ENCODE measurements at regions not wholly inside any gene's neighbourhood (a gene's known extent, or its start where the extent isn't known, plus 50 kb on each side); places are given as distances from the start of the nearest gene placed in this dataset.
"Not testable (repeated sequence)": the region's sequence is repeated elsewhere in the genome, so short reads cannot be mapped to it uniquely, and the experiment has no call there.

- Histone ChIP-seq H3K27me3 (no peaks in the 10 kb centered on the region), H3K9me3 (no peaks in the 10 kb centered on the region), H3K4me3 (no peak overlapping the region), H3K27ac (no peak overlapping the region), H3K36me3 (no peaks in the 10 kb centered on the region), H3K4me1 (ENCODE audit: insufficient read depth) (no peaks in the 10 kb centered on the region)
- no peak for DNase-seq
- intact Hi-C loops (cut with DNase I): no loop called here
- TF ChIP-seq POLR2A (IDR thresholded peaks at IDR 0.05) (no peak), EP300 (IDR thresholded peaks at IDR 0.05) (no peak), CTCF (IDR thresholded peaks at IDR 0.05) (no peak)
- WGBS, 3 donors: 95 to 98% (median 95%) methylated on average over 1 of the region's 1 CpG
These were observed 171.4 kb upstream of the NPY2R start for GRCh38 chr4:155037031-155037430.

GRCh38 chr4:155038459-155038858, 170.0 kb upstream of the NPY2R start:
- Histone ChIP-seq H3K36me3 (no peaks in the 10 kb centered on the region), H3K27me3 (no peaks in the 10 kb centered on the region), H3K4me3 (no peak overlapping the region), H3K27ac (no peak overlapping the region), H3K4me1 (ENCODE audit: insufficient read depth) (no peaks in the 10 kb centered on the region), H3K9me3 (no peaks in the 10 kb centered on the region)
- TF ChIP-seq EP300 (IDR thresholded peaks at IDR 0.05) (no peak), POLR2A (IDR thresholded peaks at IDR 0.05) (no peak), CTCF (IDR thresholded peaks at IDR 0.05) (no peak)
- DNase-seq: no peak
- 86 to 91% (median 88%) methylated on average over 1 of the region's 1 CpG for WGBS, 3 donors
- intact Hi-C loops (cut with DNase I): no loop called here

DNA sequence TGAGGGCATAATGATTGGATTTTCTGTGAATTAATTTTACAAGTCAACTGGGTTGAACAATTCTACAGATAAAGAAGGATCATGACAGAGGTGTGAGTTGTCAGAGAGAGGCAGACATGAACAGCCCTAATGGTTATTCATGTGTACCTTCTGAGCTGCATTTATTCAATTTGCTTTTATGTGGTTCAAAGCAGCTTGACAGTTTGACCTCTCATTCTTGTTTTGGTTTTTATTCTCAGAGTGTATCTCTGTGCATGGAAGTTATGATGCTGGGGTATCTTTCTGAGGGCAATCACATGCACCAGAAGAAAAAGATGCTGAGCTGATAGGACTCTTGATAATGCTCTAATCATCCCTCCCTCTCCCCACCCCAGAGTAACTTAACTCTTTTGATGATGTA, 169.3 kb upstream of the NPY2R start:
- intact Hi-C loops (cut with DNase I): no loop called here
- Histone ChIP-seq H3K36me3 (no peaks in the 10 kb centered on the region), H3K27me3 (no peaks in the 10 kb centered on the region), H3K4me3 (no peak overlapping the region), H3K4me1 (ENCODE audit: insufficient read depth) (no peaks in the 10 kb centered on the region), H3K27ac (no peak overlapping the region), H3K9me3 (no peaks in the 10 kb centered on the region)
- no peak for DNase-seq
- TF ChIP-seq CTCF (IDR thresholded peaks at IDR 0.05) (no peak), POLR2A (IDR thresholded peaks at IDR 0.05) (no peak), EP300 (IDR thresholded peaks at IDR 0.05) (no peak)

DNA sequence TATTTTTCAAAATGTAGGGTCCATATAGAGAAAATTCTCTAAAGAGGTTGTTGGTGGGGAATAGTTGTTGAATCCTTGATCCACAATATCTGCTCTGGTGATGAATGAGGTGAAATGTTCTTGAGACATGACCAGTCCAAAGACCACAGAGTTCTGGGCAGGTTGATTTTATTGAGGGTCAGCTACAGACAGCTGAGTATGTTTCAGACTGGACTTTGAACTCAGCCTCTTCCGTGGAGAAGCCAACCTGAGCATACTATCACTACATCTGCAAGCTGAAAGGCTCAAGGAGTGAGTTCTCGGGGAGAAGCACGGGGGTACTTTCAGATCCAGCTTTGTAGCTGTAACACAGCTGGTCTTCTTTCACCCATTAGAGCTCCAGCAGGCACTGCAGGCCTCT, 168.4 kb upstream of the NPY2R start:
- Histone ChIP-seq H3K4me3 (no peak overlapping the region), H3K27ac (no peak overlapping the region), H3K36me3 (no peaks in the 10 kb centered on the region), H3K4me1 (ENCODE audit: insufficient read depth) (no peaks in the 10 kb centered on the region), H3K9me3 (no peaks in the 10 kb centered on the region), H3K27me3 (no peaks in the 10 kb centered on the region)
- 94 to 98% (median 95%) methylated on average over 3 of the region's 3 CpGs for WGBS, 3 donors
- no peak for TF ChIP-seq CTCF (IDR thresholded peaks at IDR 0.05)
- TF ChIP-seq POLR2A (IDR thresholded peaks at IDR 0.05): no peak
- no peak for TF ChIP-seq EP300 (IDR thresholded peaks at IDR 0.05)
- intact Hi-C loops (cut with DNase I): no loop called here
- no peak for DNase-seq

DNA sequence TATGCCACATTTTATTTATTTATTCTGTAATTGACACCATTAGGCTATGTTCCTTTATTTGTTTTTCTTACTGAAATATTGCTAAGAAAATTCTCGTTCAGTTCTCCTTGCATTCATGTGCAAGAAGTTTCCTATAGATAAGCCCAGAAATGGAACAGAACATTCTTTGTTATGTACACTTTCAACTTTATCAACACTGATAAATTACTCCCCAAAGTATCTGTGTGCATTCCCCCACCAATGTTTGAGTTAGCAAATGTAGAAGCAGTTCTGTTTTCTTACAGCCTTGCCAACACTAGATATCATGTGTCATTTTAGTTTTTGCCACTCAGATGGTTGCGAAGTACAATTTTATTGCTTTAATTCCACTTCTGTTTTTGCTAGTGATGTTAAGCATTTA, 166.4 kb upstream of the NPY2R start:
- intact Hi-C loops (cut with DNase I): no loop called here
- Histone ChIP-seq H3K4me3 (no peak overlapping the region), H3K27ac (no peak overlapping the region), H3K27me3 (no peaks in the 10 kb centered on the region), H3K4me1 (ENCODE audit: insufficient read depth) (no peaks in the 10 kb centered on the region), H3K36me3 (no peaks in the 10 kb centered on the region), H3K9me3 (no peaks in the 10 kb centered on the region)
- 9 to 21% (median 11%) methylated on average over 2 of the region's 2 CpGs for WGBS, 3 donors
- TF ChIP-seq CTCF (IDR thresholded peaks at IDR 0.05) (no peak), POLR2A (IDR thresholded peaks at IDR 0.05) (no peak), EP300 (IDR thresholded peaks at IDR 0.05) (no peak)
- DNase-seq: no peak

- H3K36me3 ChIP-seq; H3K4me1 ChIP-seq (ENCODE audit: insufficient read depth); intact Hi-C loops (cut with DNase I); H3K27me3 ChIP-seq; H3K27ac ChIP-seq; DNase-seq; H3K9me3 ChIP-seq; H3K4me3 ChIP-seq: not testable (repeated sequence)
- WGBS, 3 donors: 96 to 98% (median 97%) methylated on average over 21 to 22 of the region's 22 CpGs
These were observed 164.2 kb upstream of the NPY2R start for GRCh38 chr4:155044251-155044650.

All from ovary (tissue), 7 donors.